ENCODE measurements at regions not wholly inside any gene's neighbourhood (a gene's known extent, or its start where the extent isn't known, plus 50 kb on each side); places are given as distances from the start of the nearest gene placed in this dataset.

DNA sequence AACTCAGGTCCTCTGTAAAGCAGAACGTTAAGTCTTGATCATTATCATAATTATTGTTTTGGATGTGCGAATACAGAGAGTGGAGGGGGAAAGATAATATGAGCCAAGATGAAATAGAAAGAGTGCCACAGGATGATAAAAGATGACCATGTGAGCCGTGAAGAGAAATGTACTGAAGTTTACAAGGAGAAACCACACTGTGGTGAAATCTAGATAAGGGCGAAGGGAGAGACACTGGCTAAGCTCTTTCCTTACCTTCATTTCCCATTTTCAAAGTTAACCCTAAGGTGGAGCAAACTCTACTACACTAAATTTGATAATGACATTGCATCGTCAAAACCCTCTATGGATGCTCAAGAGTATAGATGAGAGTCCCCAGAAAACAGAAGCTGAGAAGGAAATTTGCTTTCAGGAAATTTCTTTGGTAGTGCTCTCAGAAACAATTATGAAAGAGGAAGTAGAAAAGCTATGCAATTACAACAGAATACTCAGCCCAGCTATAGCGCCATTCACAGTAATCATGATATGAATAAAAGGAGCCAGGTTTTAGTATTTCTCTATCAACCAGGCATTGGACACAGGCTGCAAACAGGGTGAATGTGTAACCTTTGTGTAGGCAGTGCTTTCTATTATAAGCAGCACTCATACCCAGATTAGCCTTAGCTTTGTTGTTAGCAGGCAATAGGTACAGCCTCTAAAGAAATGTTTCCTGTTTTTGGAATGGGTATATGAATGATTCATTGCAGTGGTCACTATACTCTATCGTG lies 1080.7 kb downstream of the GRIK2 start:
- TF ChIP-seq, protein P1, sequence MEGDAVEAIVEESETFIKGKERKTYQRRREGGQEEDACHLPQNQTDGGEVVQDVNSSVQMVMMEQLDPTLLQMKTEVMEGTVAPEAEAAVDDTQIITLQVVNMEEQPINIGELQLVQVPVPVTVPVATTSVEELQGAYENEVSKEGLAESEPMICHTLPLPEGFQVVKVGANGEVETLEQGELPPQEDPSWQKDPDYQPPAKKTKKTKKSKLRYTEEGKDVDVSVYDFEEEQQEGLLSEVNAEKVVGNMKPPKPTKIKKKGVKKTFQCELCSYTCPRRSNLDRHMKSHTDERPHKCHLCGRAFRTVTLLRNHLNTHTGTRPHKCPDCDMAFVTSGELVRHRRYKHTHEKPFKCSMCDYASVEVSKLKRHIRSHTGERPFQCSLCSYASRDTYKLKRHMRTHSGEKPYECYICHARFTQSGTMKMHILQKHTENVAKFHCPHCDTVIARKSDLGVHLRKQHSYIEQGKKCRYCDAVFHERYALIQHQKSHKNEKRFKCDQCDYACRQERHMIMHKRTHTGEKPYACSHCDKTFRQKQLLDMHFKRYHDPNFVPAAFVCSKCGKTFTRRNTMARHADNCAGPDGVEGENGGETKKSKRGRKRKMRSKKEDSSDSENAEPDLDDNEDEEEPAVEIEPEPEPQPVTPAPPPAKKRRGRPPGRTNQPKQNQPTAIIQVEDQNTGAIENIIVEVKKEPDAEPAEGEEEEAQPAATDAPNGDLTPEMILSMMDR (IDR thresholded peaks at IDR 0.05; ENCODE audit: low read depth, low read length) = no peak
- Histone ChIP-seq H3K4me3 (ENCODE audit: low read depth, low read length) (no peak overlapping the region), H3K27me3 (no peaks in the 10 kb centered on the region), H3K4me1 (no peaks in the 10 kb centered on the region), H3K36me3 (no peaks in the 10 kb centered on the region), H3K9me3 (no peaks in the 10 kb centered on the region)
- DNase-seq = no peak

DNA sequence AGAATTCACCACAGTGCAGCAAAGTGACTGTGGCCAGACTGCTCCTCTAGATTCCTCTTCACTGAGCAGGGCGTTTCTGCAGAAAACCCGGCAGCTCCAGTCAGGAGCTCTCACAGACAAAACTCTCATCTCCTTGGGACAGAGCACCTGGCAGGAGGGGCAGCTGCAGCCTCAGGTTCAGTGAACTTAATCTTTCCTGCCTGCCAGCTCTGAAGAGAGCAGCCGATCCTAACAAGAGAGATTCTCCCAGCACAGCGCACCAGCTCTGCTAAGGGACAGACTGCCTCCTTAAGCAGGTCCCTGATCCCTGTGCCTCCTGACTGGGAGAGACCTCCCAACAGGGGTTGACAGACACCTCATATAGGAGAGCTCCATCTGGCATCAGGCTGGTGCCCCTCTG lies 1065.5 kb downstream of the GRIK2 start:
- H3K4me1 ChIP-seq = no peaks in the 10 kb centered on the region
- H3K9me3 ChIP-seq = no peaks in the 10 kb centered on the region
- H3K36me3 ChIP-seq = no peaks in the 10 kb centered on the region
- no peak for DNase-seq
- H3K4me3 ChIP-seq (ENCODE audit: low read depth, low read length) = no peak overlapping the region
- no peaks in the 10 kb centered on the region for H3K27me3 ChIP-seq
- TF ChIP-seq, protein P1 (IDR thresholded peaks at IDR 0.05; ENCODE audit: low read depth, low read length) = no peak

DNA sequence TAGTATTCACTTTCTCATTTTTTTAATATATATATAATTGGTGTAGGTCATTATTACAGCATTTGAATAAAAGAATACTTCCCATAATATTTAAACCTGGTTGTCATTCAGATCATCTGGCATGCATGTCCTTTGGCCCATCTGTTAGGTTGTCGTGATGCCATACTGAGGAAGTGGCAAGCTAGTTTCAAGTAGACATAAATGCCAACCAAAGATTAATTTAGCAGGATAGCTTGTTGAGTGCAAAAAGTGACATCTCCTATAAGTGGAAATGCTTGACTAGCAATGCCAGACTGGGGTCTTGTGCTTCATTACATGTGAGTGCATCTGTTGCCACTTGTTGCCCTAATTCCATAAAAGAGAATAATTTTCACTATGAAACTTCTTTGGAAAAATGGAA lies 1044.7 kb downstream of the GRIK2 start:
- TF ChIP-seq, protein P1 (IDR thresholded peaks at IDR 0.05; ENCODE audit: low read depth, low read length) = no peak
- no peak overlapping the region for H3K4me3 ChIP-seq (ENCODE audit: low read depth, low read length)
- no peak for DNase-seq
- no peaks in the 10 kb centered on the region for H3K9me3 ChIP-seq
- no peaks in the 10 kb centered on the region for H3K27me3 ChIP-seq
- H3K36me3 ChIP-seq = no peaks in the 10 kb centered on the region
- peaks cover 10% of the 10 kb centered on the region; the same call in 1 of the 2 replicates for H3K4me1 ChIP-seq

DNA sequence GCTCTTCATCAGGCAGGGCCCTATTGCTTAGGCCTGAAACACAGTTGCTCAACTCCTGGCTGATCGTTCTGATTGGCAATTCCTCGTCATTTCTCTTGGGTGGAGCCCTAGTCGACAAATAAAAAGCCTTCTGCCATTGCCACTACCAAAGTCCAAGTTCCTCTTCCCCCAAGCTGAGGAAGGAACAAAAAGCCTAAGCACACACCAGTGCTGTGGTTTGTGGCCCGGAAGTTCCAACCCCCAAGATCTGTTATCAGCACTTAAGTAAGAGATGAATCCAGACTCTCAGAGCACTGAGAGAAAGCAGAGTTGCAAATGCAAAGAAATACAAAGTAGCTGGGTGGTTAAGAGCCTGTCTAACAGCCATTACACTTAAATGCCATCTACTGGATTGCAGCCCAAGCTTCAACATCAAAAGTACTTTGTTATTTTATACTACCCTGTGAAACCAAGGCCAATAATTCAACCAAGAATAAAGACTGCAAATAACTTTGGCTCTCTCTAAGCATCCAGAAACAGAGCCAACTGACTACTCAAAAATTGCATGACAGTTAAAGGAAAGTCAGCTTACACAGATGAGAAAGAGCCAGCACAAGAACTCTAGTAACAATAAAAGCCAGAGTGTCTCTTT lies 1024.0 kb downstream of the GRIK2 start:
- TF ChIP-seq, protein P1 (IDR thresholded peaks at IDR 0.05; ENCODE audit: low read depth, low read length) = no peak
- DNase-seq = no peak
- Histone ChIP-seq H3K4me3 (ENCODE audit: low read depth, low read length) (no peak overlapping the region), H3K4me1 (no peaks in the 10 kb centered on the region), H3K9me3 (no peaks in the 10 kb centered on the region), H3K27me3 (no peaks in the 10 kb centered on the region), H3K36me3 (no peaks in the 10 kb centered on the region)

DNA sequence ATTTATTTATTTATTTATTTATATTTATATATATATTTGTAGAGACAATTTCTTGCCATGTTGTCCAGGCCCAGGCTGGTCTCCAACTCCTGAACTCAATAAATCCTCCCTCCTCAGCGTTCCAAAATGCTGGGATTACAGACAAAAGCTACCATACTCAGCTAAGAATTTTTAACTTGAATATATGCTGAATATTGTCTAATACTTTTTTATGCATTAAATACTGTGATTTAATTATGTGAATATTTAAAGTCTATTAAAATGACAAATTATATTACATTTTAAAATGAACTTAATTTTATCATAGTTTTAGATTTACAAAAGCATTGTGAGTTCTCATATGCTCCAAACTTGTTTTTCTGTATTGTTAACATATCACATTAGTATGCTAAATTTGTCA lies 1022.4 kb downstream of the GRIK2 start:
- no peaks in the 10 kb centered on the region for H3K36me3 ChIP-seq
- no peak for DNase-seq
- no peak overlapping the region for H3K4me3 ChIP-seq (ENCODE audit: low read depth, low read length)
- TF ChIP-seq, protein P1 (IDR thresholded peaks at IDR 0.05; ENCODE audit: low read depth, low read length) = no peak
- H3K4me1 ChIP-seq = no peaks in the 10 kb centered on the region
- no peaks in the 10 kb centered on the region for H3K9me3 ChIP-seq
- no peaks in the 10 kb centered on the region for H3K27me3 ChIP-seq

DNA sequence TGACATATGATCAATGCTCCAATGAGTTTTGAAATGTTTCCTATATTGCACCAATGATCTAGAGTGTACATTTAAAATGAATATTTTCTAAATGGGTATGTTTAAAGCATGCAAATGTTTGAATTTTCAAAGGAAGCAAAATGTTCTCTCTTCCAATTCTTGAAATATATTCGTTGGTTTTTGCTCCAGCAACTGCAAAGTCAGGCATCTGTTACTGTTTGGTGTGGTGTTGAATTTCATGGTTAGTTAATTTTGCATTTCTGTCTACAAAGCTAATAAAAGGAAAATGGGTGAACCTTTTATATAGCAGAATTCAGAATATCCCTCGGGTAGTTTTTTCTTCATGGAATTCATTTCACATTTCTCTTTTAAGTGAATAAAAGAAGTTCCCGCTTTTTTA lies 1018.3 kb downstream of the GRIK2 start:
- no peaks in the 10 kb centered on the region for H3K27me3 ChIP-seq
- H3K9me3 ChIP-seq = no peaks in the 10 kb centered on the region
- H3K4me3 ChIP-seq (ENCODE audit: low read depth, low read length) = no peak overlapping the region
- H3K36me3 ChIP-seq = no peaks in the 10 kb centered on the region
- no peak for DNase-seq
- H3K4me1 ChIP-seq = no peaks in the 10 kb centered on the region; the same call in 1 of the 2 replicates
- TF ChIP-seq, protein P1 (IDR thresholded peaks at IDR 0.05; ENCODE audit: low read depth, low read length) = no peak

Measured in BE2C (cell line).